ENCODE measurements at regions not wholly inside any gene's neighbourhood (a gene's known extent, or its start where the extent isn't known, plus 50 kb on each side); places are given as distances from the start of the nearest gene placed in this dataset.

DNA sequence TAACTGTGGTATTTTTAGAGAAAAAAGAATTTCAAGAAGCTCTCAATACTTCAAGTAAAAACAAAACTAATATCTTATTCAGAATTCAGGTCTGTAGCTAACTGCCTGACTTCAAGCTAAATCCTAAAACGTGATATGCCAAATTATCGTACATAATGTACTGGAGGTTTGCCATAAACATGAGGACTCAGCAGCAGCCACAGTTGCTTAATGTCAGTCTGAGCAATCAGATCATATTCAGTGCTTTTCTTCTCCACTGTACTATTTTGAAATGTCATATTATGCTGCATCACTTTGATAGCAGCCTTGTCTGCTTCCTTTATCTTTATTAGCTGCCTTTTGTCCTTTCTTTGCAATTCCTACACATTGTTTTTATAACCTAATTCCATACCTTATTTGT is 265.1 kb upstream of the EDNRB start:
- peaks cover 4% of the 10 kb centered on the region for H3K27me3 Mint-ChIP-seq (ENCODE audit: low read depth, poor library complexity)
- TF ChIP-seq, protein P1, sequence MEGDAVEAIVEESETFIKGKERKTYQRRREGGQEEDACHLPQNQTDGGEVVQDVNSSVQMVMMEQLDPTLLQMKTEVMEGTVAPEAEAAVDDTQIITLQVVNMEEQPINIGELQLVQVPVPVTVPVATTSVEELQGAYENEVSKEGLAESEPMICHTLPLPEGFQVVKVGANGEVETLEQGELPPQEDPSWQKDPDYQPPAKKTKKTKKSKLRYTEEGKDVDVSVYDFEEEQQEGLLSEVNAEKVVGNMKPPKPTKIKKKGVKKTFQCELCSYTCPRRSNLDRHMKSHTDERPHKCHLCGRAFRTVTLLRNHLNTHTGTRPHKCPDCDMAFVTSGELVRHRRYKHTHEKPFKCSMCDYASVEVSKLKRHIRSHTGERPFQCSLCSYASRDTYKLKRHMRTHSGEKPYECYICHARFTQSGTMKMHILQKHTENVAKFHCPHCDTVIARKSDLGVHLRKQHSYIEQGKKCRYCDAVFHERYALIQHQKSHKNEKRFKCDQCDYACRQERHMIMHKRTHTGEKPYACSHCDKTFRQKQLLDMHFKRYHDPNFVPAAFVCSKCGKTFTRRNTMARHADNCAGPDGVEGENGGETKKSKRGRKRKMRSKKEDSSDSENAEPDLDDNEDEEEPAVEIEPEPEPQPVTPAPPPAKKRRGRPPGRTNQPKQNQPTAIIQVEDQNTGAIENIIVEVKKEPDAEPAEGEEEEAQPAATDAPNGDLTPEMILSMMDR (IDR thresholded peaks at IDR 0.05) = no peak
- no peak for DNase-seq
- peaks cover 11% of the 10 kb centered on the region for H3K9me3 Mint-ChIP-seq
- no peaks in the 10 kb centered on the region for H3K36me3 Mint-ChIP-seq (ENCODE audit: low read depth)
- H3K4me1 Mint-ChIP-seq = no peaks in the 10 kb centered on the region
- no peak overlapping the region for H3K27ac Mint-ChIP-seq
- no peak overlapping the region for H3K4me3 Mint-ChIP-seq

- TF ChIP-seq, protein P1 (IDR thresholded peaks at IDR 0.05) = no peak
- Mint-ChIP-seq H3K4me3 (no peak overlapping the region), H3K27ac (no peak overlapping the region), H3K36me3 (ENCODE audit: low read depth) (no peaks in the 10 kb centered on the region), H3K27me3 (ENCODE audit: low read depth, poor library complexity) (peaks cover 4% of the 10 kb centered on the region), H3K4me1 (no peaks in the 10 kb centered on the region), H3K9me3 (peaks cover 12% of the 10 kb centered on the region)
- no peak for DNase-seq
Measured at GRCh38 chr13:78182813-78183212, 264.2 kb upstream of the EDNRB start.

DNA sequence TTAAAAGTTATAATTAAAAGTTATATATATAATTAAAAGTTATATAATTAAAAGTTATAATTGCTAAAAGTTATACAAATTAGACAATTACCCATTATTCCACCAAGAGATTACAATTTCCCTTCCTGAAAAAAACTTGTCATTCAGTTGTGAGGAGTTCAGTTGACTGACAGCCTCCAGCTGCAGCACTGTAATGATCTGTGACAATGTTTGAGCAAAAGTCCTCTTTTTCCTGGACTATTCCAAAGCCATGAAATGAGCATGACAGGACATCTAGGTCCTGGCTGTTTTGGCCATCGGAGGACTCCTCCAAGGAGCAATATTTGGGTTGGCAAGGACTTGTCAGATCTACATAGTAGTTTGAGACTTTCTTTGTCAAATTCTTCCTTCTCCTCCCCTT is 258.7 kb upstream of the EDNRB start:
- no peak overlapping the region for H3K4me3 Mint-ChIP-seq
- peaks cover 12% of the 10 kb centered on the region for H3K9me3 Mint-ChIP-seq
- H3K27ac Mint-ChIP-seq = no peak overlapping the region
- H3K27me3 Mint-ChIP-seq (ENCODE audit: low read depth, poor library complexity) = peaks cover 4% of the 10 kb centered on the region
- TF ChIP-seq, protein P1 (IDR thresholded peaks at IDR 0.05) = no peak
- no peak for DNase-seq
- no peaks in the 10 kb centered on the region for H3K36me3 Mint-ChIP-seq (ENCODE audit: low read depth)
- H3K4me1 Mint-ChIP-seq = no peaks in the 10 kb centered on the region

GRCh38 chr13:78176880-78177279 is 258.2 kb upstream of the EDNRB start:
- H3K36me3 Mint-ChIP-seq (ENCODE audit: low read depth) = no peaks in the 10 kb centered on the region
- H3K4me1 Mint-ChIP-seq = no peaks in the 10 kb centered on the region
- TF ChIP-seq, protein P1 (IDR thresholded peaks at IDR 0.05) = no peak
- H3K4me3 Mint-ChIP-seq = no peak overlapping the region
- DNase-seq = no peak
- H3K27me3 Mint-ChIP-seq (ENCODE audit: low read depth, poor library complexity) = peaks cover 4% of the 10 kb centered on the region
- peaks cover 12% of the 10 kb centered on the region for H3K9me3 Mint-ChIP-seq
- H3K27ac Mint-ChIP-seq = no peak overlapping the region

- Mint-ChIP-seq H3K9me3 (no peaks in the 10 kb centered on the region), H3K4me3 (no peak overlapping the region), H3K36me3 (ENCODE audit: low read depth) (no peaks in the 10 kb centered on the region), H3K4me1 (no peaks in the 10 kb centered on the region), H3K27ac (no peak overlapping the region), H3K27me3 (ENCODE audit: low read depth, poor library complexity) (peaks cover 3% of the 10 kb centered on the region)
- TF ChIP-seq, protein P1 (IDR thresholded peaks at IDR 0.05) = no peak
- no peak for DNase-seq
Measured at GRCh38 chr13:78169386-78169785, 250.8 kb upstream of the EDNRB start.

DNA sequence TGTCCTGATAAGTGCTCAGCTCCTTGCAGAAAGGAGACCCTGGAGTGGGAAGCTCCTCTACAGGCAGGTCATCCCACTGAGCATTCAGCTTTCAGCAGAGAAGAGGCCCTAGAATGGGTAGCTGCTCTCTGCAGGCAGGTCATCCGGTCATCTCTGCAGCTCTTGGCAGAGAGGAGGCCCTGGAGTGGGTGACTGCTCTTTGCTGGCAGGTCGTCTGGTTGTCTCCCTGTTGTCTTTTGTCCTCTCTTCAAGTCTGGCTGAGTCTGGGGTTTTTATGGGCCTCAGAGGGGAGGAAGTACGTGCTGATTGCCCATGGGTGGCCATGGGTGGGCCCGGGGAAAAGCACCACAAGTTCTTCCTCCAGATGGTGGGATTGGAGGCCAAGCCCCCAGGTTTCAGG is 250.3 kb upstream of the EDNRB start:
- H3K4me1 Mint-ChIP-seq = no peaks in the 10 kb centered on the region
- TF ChIP-seq, protein P1 (IDR thresholded peaks at IDR 0.05) = no peak
- H3K27me3 Mint-ChIP-seq (ENCODE audit: low read depth, poor library complexity) = peaks cover 3% of the 10 kb centered on the region
- H3K36me3 Mint-ChIP-seq (ENCODE audit: low read depth) = no peaks in the 10 kb centered on the region
- H3K4me3 Mint-ChIP-seq = no peak overlapping the region
- no peak for DNase-seq
- H3K27ac Mint-ChIP-seq = no peak overlapping the region
- no peaks in the 10 kb centered on the region for H3K9me3 Mint-ChIP-seq
